H9 (cell line): ENCODE measurements at regions not wholly inside any gene's neighbourhood (a gene's known extent, or its start where the extent isn't known, plus 50 kb on each side); places are given as distances from the start of the nearest gene placed in this dataset.

Experiments used
- DNase-seq: peaks from one replicate; pipeline ENCODE4 v3.0.0-alpha.2; 2017
- H2AFZ ChIP-seq: one replicate; pipeline ENCODE4 v1.6.1; 2013; ENCODE audit warnings: mild to moderate bottlenecking, low read length, control low read depth, moderate library complexity
- H2AK5ac ChIP-seq: 2 replicates; pipeline ENCODE4 v1.6.1; 2013; ENCODE audit warnings: low read length, control low read depth, mixed read lengths; ENCODE audit not compliant: insufficient read length
- H2BK120ac ChIP-seq: one replicate; pipeline ENCODE4 v1.6.1; 2013; ENCODE audit warnings: low read depth, mild to moderate bottlenecking, low read length, control low read depth, inconsistent platforms; ENCODE audit not compliant: poor library complexity, severe bottlenecking
- H2BK12ac ChIP-seq: 2 replicates; pipeline ENCODE4 v1.6.1; 2013; ENCODE audit warnings: low read length, control low read depth, mixed read lengths, low read depth; ENCODE audit not compliant: insufficient read length
- H2BK15ac ChIP-seq: 2 replicates; pipeline ENCODE4 v1.6.1; 2013; ENCODE audit warnings: low read depth, low read length, control low read depth
- H2BK20ac ChIP-seq: one replicate; pipeline ENCODE4 v1.6.1; 2013; ENCODE audit warnings: low read depth, mild to moderate bottlenecking, low read length, control low read depth, inconsistent platforms; ENCODE audit not compliant: poor library complexity, severe bottlenecking
- H2BK5ac ChIP-seq: 2 replicates; pipeline ENCODE4 v1.6.1; 2013; ENCODE audit warnings: low read length, control low read depth, mixed read lengths; ENCODE audit not compliant: insufficient read length
- H3K14ac ChIP-seq: 2 replicates; pipeline ENCODE4 v1.6.1; 2013; ENCODE audit warnings: low read length, control low read depth; ENCODE audit not compliant: insufficient read depth
- H3K18ac ChIP-seq: 2 replicates; pipeline ENCODE4 v1.6.1; 2013; ENCODE audit warnings: low read depth, mild to moderate bottlenecking, mixed read lengths, low read length, control low read depth; ENCODE audit not compliant: insufficient read length
- H3K23ac ChIP-seq: 2 replicates; pipeline ENCODE4 v1.6.1; 2013; ENCODE audit warnings: low read length, control low read depth, mixed read lengths, low read depth; ENCODE audit not compliant: insufficient read length
- H3K23me2 ChIP-seq: 2 replicates; pipeline ENCODE4 v1.6.1; 2013; ENCODE audit warnings: low read depth, mild to moderate bottlenecking, mixed read lengths, low read length, control low read depth; ENCODE audit not compliant: insufficient read length, poor library complexity, severe bottlenecking
- H3K27ac ChIP-seq: 2 replicates; pipeline ENCODE4 v1.5.1; 2013; ENCODE audit warnings: low read length, control low read depth, mixed read lengths, low read depth; ENCODE audit not compliant: insufficient read length
- H3K27me3 ChIP-seq: 2 replicates; pipeline ENCODE4 v1.6.1; 2013; ENCODE audit warnings: low read length, control low read depth, inconsistent platforms; ENCODE audit not compliant: insufficient read depth
- H3K4ac ChIP-seq: 2 replicates; pipeline ENCODE4 v1.6.1; 2013; ENCODE audit warnings: low read depth, mild to moderate bottlenecking, control low read depth, inconsistent platforms, low read length, moderate library complexity
- H3K4me1 ChIP-seq: 2 replicates; pipeline ENCODE4 v1.6.1; 2013; ENCODE audit warnings: low read length, control low read depth, inconsistent platforms; ENCODE audit not compliant: insufficient read depth
- H3K4me2 ChIP-seq: 2 replicates; pipeline ENCODE4 v1.6.1; 2013; ENCODE audit warnings: low read length, control low read depth, mixed read lengths; ENCODE audit not compliant: insufficient read length, insufficient read depth
- H3K56ac ChIP-seq: 2 replicates; pipeline ENCODE4 v1.6.1; 2013; ENCODE audit warnings: low read depth, mild to moderate bottlenecking, mixed read lengths, low read length, control low read depth; ENCODE audit not compliant: insufficient read length
- H3K79me1 ChIP-seq: 2 replicates; pipeline ENCODE4 v1.6.1; 2013; ENCODE audit warnings: low read depth, mild to moderate bottlenecking, moderate library complexity, low read length, control low read depth, inconsistent platforms; ENCODE audit not compliant: insufficient read depth, poor library complexity, severe bottlenecking
- H3K79me2 ChIP-seq: 2 replicates; pipeline ENCODE4 v1.6.1; 2013; ENCODE audit warnings: low read length, control low read depth, inconsistent platforms; ENCODE audit not compliant: insufficient read depth
- H3K9ac ChIP-seq: 2 replicates; pipeline ENCODE4 v1.6.1; 2013; ENCODE audit warnings: low read length, control low read depth, mixed read lengths; ENCODE audit not compliant: insufficient read length; ENCODE audit errors: extremely low read depth
- H3K9me3 ChIP-seq: one replicate; pipeline ENCODE4 v1.6.1; 2013; ENCODE audit warnings: low read depth, low read length, inconsistent platforms; ENCODE audit not compliant: control insufficient read depth
- H3T11ph ChIP-seq: one replicate; pipeline ENCODE4 v1.6.1; 2013; ENCODE audit warnings: mild to moderate bottlenecking, low read length, control low read depth, inconsistent platforms
- H4K20me1 ChIP-seq: one replicate; pipeline ENCODE4 v1.6.1; 2013; ENCODE audit not compliant: control insufficient read depth, insufficient read length, insufficient read depth
- H4K5ac ChIP-seq: 2 replicates; pipeline ENCODE4 v1.6.1; 2013; ENCODE audit warnings: low read depth, mild to moderate bottlenecking, mixed read lengths, low read length, control low read depth; ENCODE audit not compliant: insufficient read length
- H4K8ac ChIP-seq: replicated peaks from 2 replicates; pipeline ENCODE4 v1.6.1; 2013; ENCODE audit warnings: low read length, control low read depth, mixed read lengths, low read depth; ENCODE audit not compliant: insufficient read length
- H4K91ac ChIP-seq: 2 replicates; pipeline ENCODE4 v1.6.1; 2013; ENCODE audit warnings: low read depth, mild to moderate bottlenecking, moderate library complexity, mixed read lengths, low read length, control low read depth; ENCODE audit not compliant: insufficient read length
- H3K27ac Mint-ChIP-seq, 3 experiments: 2 replicates in 2 of 3; 3 replicates in 1 of 3; pipeline ENCODE4 v1.8.0; 2020 to 2021; ENCODE audit warnings: mixed read lengths in 3 of 3, mild to moderate bottlenecking in 1 of 3, moderate library complexity in 1 of 3
- H3K27me3 Mint-ChIP-seq: 2 replicates; pipeline ENCODE4 v1.8.0; 2021; ENCODE audit warnings: low read depth, mild to moderate bottlenecking, moderate library complexity, mixed read lengths
- H3K36me3 Mint-ChIP-seq, 3 experiments: 2 replicates in 2 of 3; 3 replicates in 1 of 3; pipeline ENCODE4 v1.8.0; 2020 to 2021; ENCODE audit warnings: low read depth in 3 of 3, mixed read lengths in 3 of 3; ENCODE audit not compliant: insufficient read depth in 1 of 3
- H3K4me1 Mint-ChIP-seq, 2 experiments: 2 replicates each; pipeline ENCODE4 v1.8.0; 2020; ENCODE audit warnings: mixed read lengths in 2 of 2
- H3K4me3 Mint-ChIP-seq, 2 experiments: 2 replicates in 1 of 2; 3 replicates in 1 of 2; pipeline ENCODE4 v1.8.0; 2020 to 2021; ENCODE audit warnings: mild to moderate bottlenecking in 2 of 2, mixed read lengths in 2 of 2, moderate library complexity in 1 of 2
- H3K9me3 Mint-ChIP-seq, 2 experiments: 2 replicates in 1 of 2; 3 replicates in 1 of 2; pipeline ENCODE4 v1.8.0; 2020; ENCODE audit warnings: mild to moderate bottlenecking in 2 of 2, mixed read lengths in 2 of 2, moderate library complexity in 1 of 2
- CTCF ChIP-seq: fragments of 200-600 bp; sonication (generic); conservative IDR thresholded peaks from 3 replicates; pipeline ENCODE4 v1.8.0; 2021; ENCODE audit warnings: antibody characterized with exemption, mild to moderate bottlenecking
- WGBS: extraction: QIAGEN DNeasy Blood & Tissue Kit; methylation state at CpG from one replicate; pipeline ENCODE4 v1.1.7; 2013; ENCODE audit warnings: missing lambda C conversion rate, low lambda C conversion rate, mixed read lengths; ENCODE audit not compliant: insufficient read length; ENCODE audit errors: extremely low coverage; 5-methylcytosine and 5-hydroxymethylcytosine counted together

GRCh38 chr10:15452545-15452944 is 81.5 kb upstream of the FAM171A1 start:
- H3K4me3 Mint-ChIP-seq: no peak overlapping the region
- no peak overlapping the region for H4K8ac ChIP-seq
- no peak overlapping the region for H3K27ac ChIP-seq
- H2BK5ac ChIP-seq: no peak overlapping the region
- H3K27me3 Mint-ChIP-seq: peaks cover 66% of the 10 kb centered on the region
- DNase-seq: no peak
- H3K18ac ChIP-seq: no peak overlapping the region
- no peaks in the 10 kb centered on the region for H3K27me3 ChIP-seq
- no peak overlapping the region for H4K5ac ChIP-seq
- H3K4me1 ChIP-seq: no peaks in the 10 kb centered on the region
- H2BK12ac ChIP-seq: no peak overlapping the region
- H3K79me1 ChIP-seq: no peaks in the 10 kb centered on the region
- no peak overlapping the region for H3K4me2 ChIP-seq
- H3K14ac ChIP-seq: no peak overlapping the region
- no peaks in the 10 kb centered on the region for H3K36me3 Mint-ChIP-seq
- no peak overlapping the region for H2BK15ac ChIP-seq
- H2BK20ac ChIP-seq: no peak overlapping the region
- H2AK5ac ChIP-seq: no peak overlapping the region
- H3K4me1 Mint-ChIP-seq: peaks cover 6 to 9% of the 10 kb centered on the region in 2 experiments; a peak in 3 of 4 replicates
- H3K27ac Mint-ChIP-seq: no peak overlapping the region
- no peak overlapping the region for H3K4ac ChIP-seq
- no peaks in the 10 kb centered on the region for H4K20me1 ChIP-seq
- WGBS: no CpG with 5 or more reads among the region's 5 CpGs
- TF ChIP-seq CTCF: no peak
- H3K56ac ChIP-seq: no peak overlapping the region
- H3K23me2 ChIP-seq: no peaks in the 10 kb centered on the region
- no peak overlapping the region for H2BK120ac ChIP-seq
- no peak overlapping the region for H4K91ac ChIP-seq
- H3K23ac ChIP-seq: no peak overlapping the region
- no peak overlapping the region for H3T11ph ChIP-seq
- no peak overlapping the region for H2AFZ ChIP-seq
- no peaks in the 10 kb centered on the region for H3K79me2 ChIP-seq
- no peak overlapping the region for H3K9ac ChIP-seq
- H3K9me3 ChIP-seq: no peaks in the 10 kb centered on the region
- no peaks in the 10 kb centered on the region for H3K9me3 Mint-ChIP-seq
